ENCODE measurements at regions not wholly inside any gene's neighbourhood (a gene's known extent, or its start where the extent isn't known, plus 50 kb on each side); places are given as distances from the start of the nearest gene placed in this dataset.

DNA sequence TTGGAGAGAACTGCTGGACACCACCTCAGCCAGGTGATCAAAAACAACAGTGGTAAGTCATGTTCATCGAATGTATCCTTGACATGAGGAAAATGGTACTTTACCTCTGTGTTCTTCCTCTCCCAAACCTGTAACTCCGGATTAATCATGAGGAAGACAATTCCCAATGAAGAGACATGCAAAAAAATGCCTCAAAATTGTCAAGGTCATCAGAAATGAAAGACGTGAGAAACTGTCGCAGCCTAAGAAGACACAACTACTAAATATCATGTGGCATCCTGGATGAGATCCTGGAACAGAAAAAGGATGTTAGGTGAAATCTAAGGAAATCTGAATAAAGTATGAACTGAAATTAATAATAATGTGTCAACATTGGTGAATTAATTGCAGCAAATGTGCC, 178.4 kb downstream of the LACC1 start:
- no peak for DNase-seq

DNA sequence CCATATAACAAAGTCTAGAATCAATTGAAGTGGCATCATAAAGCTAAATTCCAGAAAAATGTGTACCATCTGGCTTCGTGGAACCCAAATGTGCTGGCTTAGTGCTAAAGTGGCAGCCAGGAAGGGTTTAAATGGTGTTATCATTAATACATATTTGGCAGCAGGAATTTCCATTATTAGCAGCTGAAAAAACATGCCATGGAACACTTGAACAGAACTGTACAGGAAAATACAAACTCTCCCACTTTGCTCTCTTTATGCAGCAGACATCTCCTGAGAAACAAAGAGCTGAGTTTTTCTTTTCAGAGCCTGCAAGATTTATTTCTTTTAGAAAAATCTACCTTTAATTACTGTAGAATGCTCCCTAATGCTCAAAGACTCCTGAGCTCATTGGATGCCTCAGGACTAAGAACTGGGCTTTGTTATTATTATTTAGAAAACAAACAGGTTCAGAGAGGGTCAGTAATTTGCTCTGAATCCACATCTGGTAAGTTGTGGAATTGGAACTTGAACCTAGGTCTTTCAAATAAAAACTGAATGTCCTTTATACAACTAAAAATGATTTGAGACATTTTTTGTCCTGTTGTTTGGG, 179.0 kb downstream of the LACC1 start:
- no peak for DNase-seq

DNA sequence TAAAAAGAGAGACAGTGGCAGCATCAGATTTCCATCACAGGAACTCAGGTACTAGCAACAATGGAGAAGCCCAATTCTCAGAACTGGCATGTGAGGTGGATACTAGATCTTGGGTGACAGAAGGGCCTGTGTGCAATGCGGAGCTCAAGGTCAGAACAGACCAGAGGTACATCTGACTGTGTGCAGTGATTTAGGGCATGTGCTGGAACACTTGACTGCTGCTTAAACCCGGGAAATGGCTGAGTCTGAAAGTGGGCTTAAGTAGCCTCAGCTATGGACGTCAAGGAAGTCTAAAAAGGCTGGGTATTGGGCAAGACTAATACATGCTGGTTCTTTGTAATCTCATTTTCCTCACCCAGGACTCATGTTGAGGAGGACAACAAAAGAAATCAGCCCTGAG, 182.2 kb downstream of the LACC1 start:
- no peak for DNase-seq

DNA sequence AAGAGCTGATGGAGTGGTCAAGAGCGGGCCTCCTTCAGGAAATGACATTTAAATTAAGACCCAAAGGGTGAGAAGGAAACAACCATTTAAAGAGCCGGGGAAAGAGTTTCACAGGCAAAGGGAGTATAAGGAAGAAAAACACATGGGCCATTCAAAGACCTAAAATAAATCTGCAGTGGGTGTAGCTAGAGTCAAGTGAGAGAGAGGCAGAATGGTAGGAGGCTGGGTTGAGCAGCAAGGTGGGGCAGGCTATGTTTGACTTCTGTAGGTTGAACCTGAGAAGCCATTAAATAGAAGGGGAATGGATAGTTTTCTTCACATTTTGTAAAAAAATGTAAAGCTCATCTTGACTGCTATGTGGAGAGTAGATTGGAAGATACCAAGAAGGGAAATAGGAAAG, 183.8 kb downstream of the LACC1 start:
- no peak for DNase-seq

DNA sequence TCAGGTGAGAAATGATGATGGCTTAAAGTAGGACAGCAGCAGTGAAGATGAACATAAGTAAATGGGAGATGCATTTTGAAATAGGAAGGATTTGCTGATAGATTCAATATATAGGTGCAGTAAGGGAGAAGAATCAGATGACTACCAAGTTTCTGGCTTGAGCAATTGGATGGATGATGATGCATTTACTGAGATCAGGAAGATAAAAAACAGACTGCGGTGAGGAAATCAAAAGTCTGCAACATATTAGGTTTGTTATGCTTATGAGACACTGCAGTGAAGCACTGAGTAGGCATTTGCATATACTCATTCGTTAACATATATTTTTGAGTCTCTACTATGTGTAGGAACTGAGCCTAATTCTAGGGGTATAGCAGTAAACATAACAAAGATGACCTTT, 184.2 kb downstream of the LACC1 start:
- no peak for DNase-seq

DNA sequence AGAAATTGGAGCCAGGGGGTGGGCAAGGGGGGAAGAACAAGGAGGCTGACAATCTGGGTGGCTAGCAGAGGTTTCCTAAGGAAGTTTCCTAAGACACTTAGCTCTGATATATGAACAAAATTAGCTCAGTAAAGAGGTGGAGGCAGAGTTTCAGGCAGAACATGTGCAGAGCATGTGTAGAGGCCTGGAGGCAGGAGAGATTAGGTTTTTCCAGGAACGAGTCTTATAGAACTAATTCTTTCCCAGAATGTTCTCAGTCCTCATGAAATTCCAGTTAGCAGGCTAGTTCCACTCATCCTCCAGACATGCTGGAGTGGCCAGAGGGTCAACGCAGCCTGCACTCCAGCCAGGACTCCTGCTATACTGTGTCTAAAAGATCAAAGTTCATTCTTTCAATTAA, 184.7 kb downstream of the LACC1 start:
- DNase-seq = no peak

DNA sequence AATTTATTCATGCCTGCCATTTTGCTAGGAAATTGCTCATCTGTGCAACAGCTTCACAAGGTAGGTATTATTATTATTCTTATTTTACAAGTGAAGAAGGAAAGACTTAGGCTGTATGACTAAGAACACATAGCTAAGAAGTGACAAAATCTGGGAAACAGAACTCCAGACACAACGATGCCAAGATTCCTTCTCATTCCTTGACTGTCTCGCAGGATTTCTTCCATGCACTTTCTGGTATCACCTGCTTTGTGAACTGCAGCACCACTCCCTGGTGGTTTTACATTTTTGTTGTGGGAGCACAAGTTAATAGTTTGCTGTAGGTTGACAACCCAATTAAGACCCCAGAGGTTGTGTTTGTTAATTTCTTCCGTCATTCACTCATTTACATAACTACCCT, 188.5 kb downstream of the LACC1 start:
- no peak for DNase-seq

DNA sequence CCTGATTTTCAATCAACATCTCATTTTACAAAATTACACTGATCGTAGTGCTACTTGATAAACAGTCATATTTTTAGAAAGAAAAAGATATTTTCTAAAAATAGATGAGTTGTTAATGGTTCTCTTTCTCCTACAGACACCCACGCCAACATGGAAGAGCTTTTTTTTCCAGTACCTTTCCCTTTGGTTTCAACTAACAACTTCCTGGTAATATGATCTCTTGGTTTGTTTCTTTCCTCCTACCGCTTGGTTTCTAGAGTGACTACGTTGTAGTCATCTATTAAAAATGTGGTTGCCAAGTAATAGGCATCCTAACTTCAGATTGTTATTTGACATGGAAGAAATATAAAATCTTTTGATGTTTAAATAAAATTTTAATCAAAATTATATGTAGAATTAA, 189.0 kb downstream of the LACC1 start:
- DNase-seq = no peak

DNA sequence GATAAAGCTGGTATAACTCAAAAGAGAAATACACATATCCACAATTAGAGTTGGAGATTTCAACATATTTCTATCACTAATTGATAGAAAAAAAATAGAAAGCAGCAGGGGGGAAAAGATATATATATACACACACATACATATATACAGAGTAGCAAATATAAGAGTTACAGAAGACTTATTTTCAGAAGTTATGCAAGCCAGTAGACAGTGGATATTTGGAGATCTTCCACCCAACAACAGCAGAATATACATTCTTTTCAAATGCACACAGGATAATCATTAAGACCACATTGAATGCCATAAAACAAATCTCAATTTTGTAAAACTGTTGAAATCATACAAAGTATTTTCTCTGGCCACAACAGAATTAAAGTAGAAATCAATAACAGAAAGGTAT, 192.8 kb downstream of the LACC1 start:
- no peak for DNase-seq

DNA sequence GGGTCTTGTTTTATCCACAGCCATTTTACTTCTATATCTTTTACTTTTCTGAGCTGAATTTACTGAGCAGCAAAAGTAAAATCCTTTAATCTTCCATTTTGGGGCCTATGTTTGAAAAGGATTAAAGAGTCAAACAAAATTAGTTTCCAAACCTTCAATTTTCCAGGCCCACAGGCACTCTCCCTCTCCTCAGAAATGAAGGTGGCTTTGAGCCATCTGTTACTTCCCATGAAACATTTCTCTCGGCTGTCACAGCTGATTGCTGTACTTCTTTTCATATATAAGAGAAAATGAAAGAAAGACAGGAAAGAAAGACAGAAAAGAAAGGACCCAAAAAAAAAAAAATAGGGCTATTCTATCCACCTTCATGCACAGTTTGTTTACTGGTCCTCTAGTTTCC, 194.9 kb downstream of the LACC1 start:
- DNase-seq = no peak

DNA sequence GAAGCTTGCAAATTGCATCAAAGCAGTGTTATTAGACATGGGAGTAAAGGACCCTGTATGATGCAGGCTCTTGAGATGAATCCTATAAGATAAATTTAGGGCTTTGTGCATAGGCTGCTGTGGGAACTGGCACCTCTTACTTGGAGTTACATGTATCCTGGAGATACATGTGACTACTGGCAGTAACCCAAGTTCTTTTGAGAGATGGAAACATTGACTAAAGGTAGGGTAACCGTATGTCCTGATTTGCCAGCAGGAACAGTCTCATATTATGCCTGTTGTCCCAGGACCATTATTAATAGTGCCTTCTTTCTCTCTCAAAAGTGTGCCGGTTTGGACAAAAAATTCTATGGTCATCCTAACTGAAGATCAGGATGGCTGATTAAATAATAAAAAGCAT, 195.4 kb downstream of the LACC1 start:
- DNase-seq = no peak

DNA sequence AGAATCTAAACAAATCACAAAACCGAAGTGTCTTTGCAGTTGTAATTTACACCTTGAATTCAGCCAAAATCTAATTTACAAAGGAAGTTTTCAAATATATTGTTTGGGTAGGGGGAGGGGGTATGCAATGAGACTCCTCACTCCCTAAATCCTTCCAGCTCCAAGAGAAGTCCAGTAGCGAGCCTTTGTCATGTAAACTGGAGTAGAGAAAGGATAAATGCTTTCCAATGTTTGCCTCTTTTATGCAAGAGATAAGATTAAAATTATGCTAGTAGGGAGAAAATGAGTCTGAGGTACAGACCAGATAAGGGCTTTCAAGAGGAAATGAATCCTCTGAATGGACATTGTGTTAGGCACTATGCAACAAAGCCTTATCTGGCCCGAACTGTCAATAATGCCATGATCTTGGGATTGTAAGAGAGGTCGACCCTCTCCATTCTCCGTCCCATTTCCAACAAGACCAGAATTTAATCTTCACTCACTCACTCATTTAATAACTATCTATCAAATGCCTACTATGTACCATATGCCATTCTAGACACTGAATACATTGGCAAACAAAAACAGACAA, 199.2 kb downstream of the LACC1 start:
- no peak for DNase-seq

DNA sequence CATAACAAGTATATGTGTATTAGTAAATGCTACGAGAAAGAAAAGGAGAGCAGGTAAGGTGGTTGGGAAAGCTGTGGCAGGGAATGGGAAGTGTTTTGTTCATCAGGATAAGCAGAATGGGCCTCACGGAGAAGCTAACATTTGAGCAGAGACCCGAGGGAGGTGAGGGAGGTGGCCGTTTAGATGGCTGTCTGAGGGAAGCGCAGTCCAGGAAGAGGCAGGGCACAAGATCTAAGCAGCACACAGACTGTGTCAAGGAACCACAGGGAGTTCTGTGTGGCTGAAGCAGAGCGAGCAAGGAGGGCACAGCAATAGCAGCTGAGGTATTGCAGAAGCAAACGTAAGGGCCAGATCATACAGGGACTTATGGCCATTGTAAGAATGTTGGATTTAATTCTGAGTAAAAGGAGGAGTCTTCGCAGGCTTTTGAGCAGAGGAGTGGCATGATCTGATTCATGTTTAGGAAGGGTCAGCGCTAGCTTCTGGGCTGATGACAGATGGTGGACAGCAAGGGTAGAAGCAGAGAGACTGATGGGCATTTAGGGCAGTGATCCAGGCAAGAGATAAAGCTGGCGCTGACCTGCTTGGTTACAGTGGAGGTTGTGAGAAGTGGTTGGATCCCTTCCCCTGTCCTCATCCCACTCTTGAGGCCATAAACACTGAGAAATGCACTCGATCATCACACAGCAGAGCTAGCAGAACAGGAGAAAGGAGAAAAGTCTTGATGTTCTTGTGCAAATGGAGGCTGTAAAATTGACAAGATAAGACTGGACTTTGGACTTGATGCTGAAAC, 199.9 kb downstream of the LACC1 start:
- DNase-seq = no peak

DNA sequence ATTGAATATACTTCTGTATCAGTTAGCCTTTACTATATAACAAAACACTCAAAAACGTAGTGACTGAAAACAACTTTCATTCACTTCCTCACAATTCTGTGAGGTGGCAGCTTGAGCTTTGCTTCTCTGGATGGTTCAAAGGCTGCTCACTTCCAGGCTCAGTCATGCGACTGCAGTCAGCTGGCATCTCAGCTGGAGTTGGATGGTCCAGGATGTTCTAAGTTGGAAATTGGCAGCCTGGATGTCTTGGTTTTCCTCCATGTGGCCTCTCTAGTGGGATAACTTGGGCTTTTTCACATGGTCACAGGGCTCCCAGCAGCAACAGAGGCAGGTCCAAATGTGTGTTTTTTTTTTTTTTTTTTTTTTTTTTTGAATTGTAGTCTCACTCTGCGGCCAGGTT, 204.4 kb downstream of the LACC1 start:
- DNase-seq = no peak

DNA sequence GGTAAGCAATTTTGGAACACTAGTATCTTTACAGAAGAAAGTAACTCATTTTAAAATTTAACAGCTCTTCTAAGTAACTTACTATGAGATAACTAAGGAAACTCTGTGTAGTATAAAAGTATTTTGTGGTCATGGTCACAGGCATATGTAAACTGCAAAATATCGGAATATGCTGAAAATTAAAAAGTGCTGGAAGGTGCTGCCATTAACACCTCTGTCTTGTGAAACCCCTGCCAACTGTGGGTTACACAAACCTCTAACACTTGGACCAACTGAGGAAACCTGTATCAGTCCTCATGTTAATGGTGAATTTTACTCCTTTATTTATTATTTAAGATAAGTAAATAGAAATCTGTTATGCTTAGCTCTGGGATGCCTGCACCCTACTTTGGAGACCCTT, 206.7 kb downstream of the LACC1 start:
- no peak for DNase-seq

DNA sequence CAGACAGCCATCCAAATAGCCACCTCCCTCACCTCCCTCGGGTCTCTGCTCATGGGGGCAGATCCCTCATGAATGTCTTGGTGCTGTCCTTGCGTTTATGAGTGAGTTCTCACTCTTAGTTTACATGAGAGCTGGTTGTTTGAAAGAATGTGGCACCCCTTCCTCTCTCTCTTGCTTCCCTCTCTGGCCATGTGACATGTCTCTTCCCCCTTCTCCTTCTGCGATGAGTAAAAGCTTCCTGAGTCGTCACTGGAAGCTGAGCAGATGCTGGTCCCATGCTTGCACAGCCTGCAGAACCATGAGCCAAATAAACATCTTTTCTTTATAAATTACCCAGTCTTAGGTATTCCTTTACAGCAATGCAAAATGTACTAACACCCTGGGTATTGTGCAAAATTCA, 208.7 kb downstream of the LACC1 start:
- DNase-seq = no peak

DNA sequence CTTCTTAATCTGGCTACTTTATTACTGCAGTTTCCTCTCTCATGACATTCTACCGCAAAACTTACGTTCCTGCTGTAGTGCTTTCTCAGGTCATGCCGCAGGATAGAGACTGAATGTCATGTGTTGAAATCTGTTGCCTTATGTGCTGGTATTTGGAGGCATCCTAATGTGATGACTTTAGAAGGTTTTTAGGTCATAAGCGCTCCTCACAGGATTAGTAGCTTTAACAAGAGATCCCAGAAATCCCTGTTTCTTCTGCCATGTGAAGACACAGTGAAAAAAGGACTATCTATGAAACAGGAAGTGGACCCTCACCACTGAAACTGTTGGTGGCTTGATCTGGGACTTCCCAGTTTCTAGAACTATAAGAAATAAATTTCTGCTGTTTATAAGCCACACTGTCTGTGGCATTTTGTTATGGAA, 209.3 kb downstream of the LACC1 start:
- DNase-seq = no peak

DNA sequence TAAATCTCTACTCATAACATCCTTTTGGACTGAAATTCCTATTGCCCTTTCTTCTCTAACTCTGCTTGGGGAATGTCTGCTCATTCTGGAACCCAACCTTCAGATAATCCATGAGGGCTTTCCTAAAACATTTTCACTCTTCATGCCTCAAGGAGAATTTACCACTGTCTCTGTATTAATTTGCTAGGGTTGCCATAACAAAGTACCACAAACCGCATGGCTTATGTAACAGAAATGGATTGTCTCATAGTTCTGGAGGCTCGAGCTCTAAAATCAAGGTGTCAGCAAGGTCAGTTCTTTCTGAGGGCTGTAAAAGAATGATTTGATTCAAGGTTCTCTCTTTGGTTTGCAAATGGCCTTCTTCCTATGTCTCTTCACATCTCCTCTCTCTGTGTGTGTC, 209.7 kb downstream of the LACC1 start:
- DNase-seq = no peak

DNA sequence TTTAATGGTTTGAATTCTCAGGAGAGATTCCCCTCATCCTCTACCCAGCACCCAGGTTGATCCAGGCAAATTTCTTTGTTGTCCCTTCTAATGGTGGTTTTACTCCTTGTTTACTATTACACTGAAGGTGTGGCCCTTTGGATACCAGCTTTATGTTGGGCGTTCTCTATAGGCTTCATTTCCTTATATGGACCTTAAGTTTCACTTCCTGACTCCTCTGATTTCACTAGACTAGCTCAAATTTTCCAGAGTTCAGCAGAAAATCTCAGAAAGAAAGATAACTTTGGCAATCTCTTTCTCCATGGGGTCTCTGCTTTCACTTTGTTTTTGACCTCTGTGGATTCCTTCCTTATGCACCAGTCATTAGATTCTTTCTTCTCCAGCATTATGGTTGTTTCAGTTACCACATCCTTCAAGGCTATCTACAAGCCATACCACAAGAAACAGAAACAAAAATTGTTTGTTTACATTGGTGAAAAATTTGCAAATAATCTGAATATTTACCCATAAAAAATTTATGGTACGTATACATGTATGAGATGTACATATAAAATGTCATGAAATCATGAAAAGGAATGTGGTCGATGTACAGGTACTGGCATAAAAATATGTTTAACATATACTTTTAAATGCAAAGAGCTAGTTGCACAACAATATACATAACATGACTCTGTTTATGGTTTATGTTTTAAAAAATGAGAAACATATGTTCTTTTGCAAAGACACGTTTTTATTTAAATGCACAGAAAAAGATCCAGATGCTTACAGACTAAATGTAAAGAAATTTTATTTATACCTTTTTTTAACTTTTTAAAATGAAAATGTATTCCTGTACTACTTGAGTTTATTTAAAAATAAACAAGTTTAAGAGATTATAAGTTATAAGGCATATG, 212.6 kb downstream of the LACC1 start:
- DNase-seq = no peak

DNA sequence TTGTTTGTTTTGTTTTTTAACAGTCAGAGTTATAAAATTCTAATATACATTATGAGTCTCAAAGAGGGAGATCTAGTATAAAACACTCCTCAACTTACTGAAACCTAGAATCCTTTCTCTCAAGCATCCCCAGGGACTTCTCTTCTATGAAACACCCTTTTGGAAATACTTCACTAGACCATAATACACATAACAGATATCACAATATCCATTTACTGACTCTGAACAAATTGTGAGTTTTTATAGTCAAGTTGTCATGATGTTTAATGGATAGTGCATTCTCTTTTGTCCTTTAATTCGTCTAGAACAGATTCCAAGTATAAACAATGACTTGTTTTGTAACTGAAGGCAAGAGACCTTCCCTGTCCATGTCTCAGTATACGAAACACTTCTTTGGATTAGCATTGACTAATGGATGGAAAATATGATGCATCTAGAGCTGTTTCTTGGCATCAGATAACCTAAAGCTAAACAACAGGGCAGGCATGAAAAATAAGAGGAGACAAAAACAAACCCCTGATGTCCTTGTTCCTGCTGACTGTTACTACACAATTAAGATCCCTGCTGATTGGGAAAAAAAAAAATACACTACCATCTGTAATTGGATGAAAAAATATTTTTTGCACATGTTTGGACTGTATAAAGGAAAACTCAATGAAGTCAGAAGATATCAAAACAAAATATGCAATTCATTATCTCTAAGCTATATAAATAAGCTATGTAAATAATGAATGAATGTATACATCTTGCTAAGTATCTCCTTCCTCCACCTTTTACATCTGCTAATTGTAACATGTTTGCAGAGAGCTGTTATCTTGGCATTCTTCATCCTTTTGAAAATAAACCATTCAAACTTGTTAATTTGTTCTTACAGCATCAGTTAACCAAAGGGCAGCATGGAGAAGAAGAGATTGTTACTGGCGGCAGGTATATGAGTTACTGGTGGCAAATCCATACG, 214.2 kb downstream of the LACC1 start:
- no peak for DNase-seq

DNA sequence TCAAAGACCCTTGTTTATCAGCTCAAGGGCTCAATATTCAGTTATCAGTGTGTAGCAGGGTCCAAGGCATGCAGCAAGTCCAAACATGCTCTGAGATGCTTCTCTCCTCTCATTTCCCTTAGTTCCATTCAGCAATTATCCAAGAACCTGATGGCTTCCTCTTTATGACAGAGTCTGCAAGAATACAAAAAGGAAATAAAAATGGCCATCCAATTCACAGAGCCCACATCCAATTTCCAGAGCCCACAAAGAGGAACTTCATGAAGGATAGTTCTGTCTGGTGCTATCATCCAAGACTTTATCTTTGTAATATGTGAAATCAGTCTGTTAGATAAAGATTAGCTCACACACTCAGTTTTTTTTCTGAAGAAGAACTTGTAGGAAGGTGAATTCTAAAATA, 217.2 kb downstream of the LACC1 start:
- no peak for DNase-seq

DNA sequence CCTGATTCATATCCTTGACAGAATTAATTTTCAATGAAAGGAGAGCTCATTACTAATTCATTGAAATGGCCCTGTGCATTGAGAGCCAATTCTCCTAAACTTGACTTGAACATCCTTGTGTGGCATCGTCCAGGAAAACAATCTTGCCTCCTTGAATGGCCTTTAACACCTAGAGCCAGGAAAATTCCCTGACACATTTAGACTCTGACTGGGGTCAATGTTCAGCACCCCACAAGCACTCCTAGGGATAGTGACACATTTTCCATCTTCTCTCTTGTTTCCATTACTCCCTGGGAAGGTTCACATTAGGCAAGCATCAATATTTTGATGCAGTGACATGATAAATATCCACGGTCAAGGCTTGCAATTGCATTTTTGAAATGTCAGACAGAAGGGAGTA, 218.9 kb downstream of the LACC1 start:
- no peak for DNase-seq

Data from NCI-H774 (cell line).